Neuron (in vitro differentiated cells): ENCODE measurements at regions not wholly inside any gene's neighbourhood (a gene's known extent, or its start where the extent isn't known, plus 50 kb on each side); places are given as distances from the start of the nearest gene placed in this dataset.

ENCODE experiments used
- H2AFZ ChIP-seq: one replicate; pipeline ENCODE4 v1.6.1; 2013; ENCODE audit warnings: low read depth, mild to moderate bottlenecking, inconsistent platforms, low read length, moderate library complexity
- H3K27me3 ChIP-seq: one replicate; pipeline ENCODE4 v1.6.1; 2013; ENCODE audit warnings: low read length; ENCODE audit not compliant: insufficient read depth
- H3K36me3 ChIP-seq: one replicate; pipeline ENCODE4 v1.6.1; 2013; ENCODE audit warnings: low read length; ENCODE audit not compliant: insufficient read depth
- H3K4me1 ChIP-seq: one replicate; pipeline ENCODE4 v1.6.1; 2013; ENCODE audit warnings: low read length; ENCODE audit not compliant: insufficient read depth
- H3K4me3 ChIP-seq: 2 replicates; pipeline ENCODE4 v1.5.1; 2013; ENCODE audit warnings: mild to moderate bottlenecking, low read length, moderate library complexity
- H3K9me3 ChIP-seq: one replicate; pipeline ENCODE4 v1.6.1; 2013; ENCODE audit warnings: low read length

GRCh38 chr7:84823530-84823929 lies 363.3 kb downstream of the SEMA3D start:
- Histone ChIP-seq H3K27me3 (no peaks in the 10 kb centered on the region), H3K9me3 (no peaks in the 10 kb centered on the region), H2AFZ (no peak overlapping the region), H3K36me3 (no peaks in the 10 kb centered on the region), H3K4me1 (peaks cover 6% of the 10 kb centered on the region), H3K4me3 (no peak overlapping the region)

DNA sequence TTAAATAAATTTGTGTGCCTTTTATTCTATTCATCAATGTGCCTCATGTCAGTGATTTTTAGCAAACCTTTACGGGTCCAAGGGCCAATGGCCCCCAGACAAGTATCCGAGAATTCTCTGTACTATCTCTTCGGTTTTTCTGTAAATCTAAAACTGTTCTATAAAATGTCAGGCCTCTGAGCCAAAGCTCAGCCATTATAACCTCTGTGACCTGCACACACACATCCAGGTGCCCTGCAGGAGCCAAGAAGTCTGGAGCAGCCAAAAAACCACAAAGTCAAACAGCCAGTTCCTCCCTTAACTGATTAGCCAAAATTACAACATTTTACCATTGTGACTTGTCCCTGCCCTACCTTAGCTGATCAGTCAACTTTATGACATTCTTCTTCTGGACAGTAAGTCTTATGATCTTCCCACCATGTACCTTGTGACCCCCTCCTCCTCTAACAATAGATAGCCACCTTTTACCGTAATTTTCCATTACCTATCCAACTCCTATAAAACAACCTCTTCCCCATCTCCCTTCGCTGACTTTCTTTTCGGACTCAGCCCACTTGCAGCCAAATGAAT lies 363.8 kb downstream of the SEMA3D start:
- no peak overlapping the region for H2AFZ ChIP-seq
- H3K4me3 ChIP-seq: no peak overlapping the region
- H3K9me3 ChIP-seq: no peaks in the 10 kb centered on the region
- H3K27me3 ChIP-seq: no peaks in the 10 kb centered on the region
- H3K4me1 ChIP-seq: peaks cover 6% of the 10 kb centered on the region
- no peaks in the 10 kb centered on the region for H3K36me3 ChIP-seq

- H3K9me3 ChIP-seq: no peaks in the 10 kb centered on the region
- no peaks in the 10 kb centered on the region for H3K27me3 ChIP-seq
- H3K4me3 ChIP-seq: no peak overlapping the region
- peaks cover 6% of the 10 kb centered on the region for H3K4me1 ChIP-seq
- no peak overlapping the region for H2AFZ ChIP-seq
- H3K36me3 ChIP-seq: no peaks in the 10 kb centered on the region
Measured at GRCh38 chr7:84821671-84822534, 365.0 kb downstream of the SEMA3D start.

DNA sequence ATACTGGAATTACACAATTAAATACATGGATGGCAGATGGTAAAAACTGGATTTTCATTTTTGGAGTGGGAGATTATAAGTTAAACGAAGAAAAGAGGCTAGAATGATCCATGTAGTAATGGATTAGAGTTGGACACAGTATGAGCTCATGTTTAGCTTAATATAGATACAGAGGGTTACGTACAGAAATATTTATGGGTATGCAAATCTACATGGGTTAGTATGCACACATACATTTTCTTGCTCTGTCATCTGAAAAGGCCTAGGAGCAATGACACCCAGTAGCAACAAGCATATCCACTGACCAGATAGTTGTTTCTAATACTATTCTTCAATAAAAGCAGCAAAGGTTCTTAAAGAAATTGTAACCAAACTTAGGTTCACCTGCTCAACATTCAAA lies 366.4 kb downstream of the SEMA3D start:
- no peaks in the 10 kb centered on the region for H3K36me3 ChIP-seq
- no peaks in the 10 kb centered on the region for H3K9me3 ChIP-seq
- H2AFZ ChIP-seq: no peak overlapping the region
- no peak overlapping the region for H3K4me3 ChIP-seq
- peaks cover 6% of the 10 kb centered on the region for H3K4me1 ChIP-seq
- H3K27me3 ChIP-seq: no peaks in the 10 kb centered on the region

- no peaks in the 10 kb centered on the region for H3K36me3 ChIP-seq
- H3K4me3 ChIP-seq: no peak overlapping the region
- H3K9me3 ChIP-seq: no peaks in the 10 kb centered on the region
- H3K4me1 ChIP-seq: no peaks in the 10 kb centered on the region
- H2AFZ ChIP-seq: no peak overlapping the region
- H3K27me3 ChIP-seq: no peaks in the 10 kb centered on the region
Measured at GRCh38 chr7:84817016-84817415, 369.8 kb downstream of the SEMA3D start.

DNA sequence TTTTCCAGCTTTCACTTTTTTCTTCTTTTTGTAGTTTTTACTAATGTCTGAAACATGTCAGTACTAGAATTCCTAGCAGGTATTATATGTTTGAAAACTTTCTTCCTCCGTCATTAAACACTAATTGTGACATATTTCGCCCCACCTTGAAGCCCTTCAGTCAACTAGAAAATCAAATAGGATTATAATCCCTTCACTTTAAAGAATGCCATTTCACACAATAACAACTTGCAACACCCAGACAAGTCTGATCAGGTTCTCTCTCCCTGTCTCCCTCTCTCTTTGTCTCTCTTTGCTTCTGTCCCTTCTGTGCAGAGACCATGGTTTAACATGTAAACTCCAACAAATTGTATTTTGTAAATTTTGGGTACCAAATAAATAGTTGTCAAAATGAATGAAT lies 373.5 kb downstream of the SEMA3D start:
- H3K27me3 ChIP-seq: no peaks in the 10 kb centered on the region
- no peak overlapping the region for H3K4me3 ChIP-seq
- H3K9me3 ChIP-seq: no peaks in the 10 kb centered on the region
- no peak overlapping the region for H2AFZ ChIP-seq
- H3K36me3 ChIP-seq: no peaks in the 10 kb centered on the region
- H3K4me1 ChIP-seq: no peaks in the 10 kb centered on the region

DNA sequence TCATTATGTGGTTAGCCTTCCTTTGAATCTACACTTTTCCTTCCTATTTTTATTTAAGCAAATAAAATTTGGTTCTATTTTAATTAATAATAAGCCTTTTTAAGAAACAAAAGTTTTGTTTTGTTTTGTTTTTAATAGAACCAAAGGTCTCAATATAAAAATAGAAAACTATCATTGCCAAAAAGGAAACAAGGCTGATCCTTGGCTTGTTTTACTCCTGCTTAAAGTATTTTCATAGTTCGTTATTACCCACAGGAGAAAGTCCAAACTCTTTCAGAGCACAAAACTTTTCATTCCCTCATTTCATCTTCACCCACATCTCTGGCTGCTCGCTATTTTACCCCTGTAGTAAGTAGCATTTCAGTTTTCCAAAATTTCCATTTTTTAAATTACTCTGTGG lies 374.8 kb downstream of the SEMA3D start:
- Histone ChIP-seq H2AFZ (no peak overlapping the region), H3K4me3 (no peak overlapping the region), H3K9me3 (no peaks in the 10 kb centered on the region), H3K36me3 (no peaks in the 10 kb centered on the region), H3K27me3 (no peaks in the 10 kb centered on the region), H3K4me1 (no peaks in the 10 kb centered on the region)

DNA sequence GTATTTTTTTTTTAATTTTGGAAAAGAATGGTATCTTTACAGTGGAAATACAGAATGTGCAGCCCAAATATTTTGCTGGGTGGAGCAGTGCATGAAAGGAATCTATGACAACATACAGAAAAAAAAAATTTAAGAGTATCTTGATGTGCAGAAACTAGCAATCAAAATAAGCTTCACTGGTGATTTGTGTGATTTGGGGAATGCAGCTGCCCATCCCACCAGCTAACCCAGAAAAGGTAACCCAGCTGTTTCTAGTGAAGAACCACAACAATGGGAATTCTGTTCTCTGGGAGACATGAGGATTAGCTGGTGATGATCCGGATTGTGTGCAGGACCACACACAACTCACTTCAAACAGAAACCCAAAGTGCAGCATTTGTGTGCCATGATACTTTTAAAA lies 375.5 kb downstream of the SEMA3D start:
- Histone ChIP-seq H3K27me3 (no peaks in the 10 kb centered on the region), H3K9me3 (no peaks in the 10 kb centered on the region), H3K36me3 (no peaks in the 10 kb centered on the region), H3K4me3 (no peak overlapping the region), H3K4me1 (no peaks in the 10 kb centered on the region), H2AFZ (no peak overlapping the region)

DNA sequence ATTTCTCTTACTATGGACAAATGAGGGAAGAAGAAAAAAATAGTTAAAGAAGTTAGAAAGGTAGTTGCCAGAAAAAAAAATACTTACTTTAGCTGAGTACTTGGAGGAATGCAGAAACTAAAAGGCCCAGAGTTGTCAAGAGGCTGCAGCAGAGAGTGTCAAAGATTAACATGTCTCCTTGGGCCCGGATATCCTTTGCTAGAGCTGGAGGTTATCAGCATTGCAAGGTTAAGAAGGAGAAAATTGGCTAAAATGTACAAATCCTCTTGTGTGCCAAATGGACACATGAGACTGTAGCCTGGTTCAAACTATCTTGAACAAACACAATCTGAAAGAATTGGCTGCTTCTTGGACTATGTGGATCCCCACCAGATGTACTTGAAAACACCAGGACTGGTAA lies 377.0 kb downstream of the SEMA3D start:
- Histone ChIP-seq H3K9me3 (no peaks in the 10 kb centered on the region), H3K36me3 (no peaks in the 10 kb centered on the region), H3K27me3 (no peaks in the 10 kb centered on the region), H3K4me1 (no peaks in the 10 kb centered on the region), H2AFZ (no peak overlapping the region), H3K4me3 (no peak overlapping the region)

GRCh38 chr7:84803979-84804378 lies 382.9 kb downstream of the SEMA3D start:
- Histone ChIP-seq H3K36me3 (no peaks in the 10 kb centered on the region), H3K4me3 (no peak overlapping the region), H2AFZ (no peak overlapping the region), H3K27me3 (no peaks in the 10 kb centered on the region), H3K9me3 (no peaks in the 10 kb centered on the region), H3K4me1 (no peaks in the 10 kb centered on the region)

GRCh38 chr7:84801396-84801795 lies 385.5 kb downstream of the SEMA3D start:
- Histone ChIP-seq H3K36me3 (no peaks in the 10 kb centered on the region), H3K4me3 (no peak overlapping the region), H3K27me3 (no peaks in the 10 kb centered on the region), H3K4me1 (no peaks in the 10 kb centered on the region), H3K9me3 (peaks cover 2% of the 10 kb centered on the region), H2AFZ (no peak overlapping the region)

GRCh38 chr7:84800846-84801245 lies 386.0 kb downstream of the SEMA3D start:
- Histone ChIP-seq H3K27me3 (no peaks in the 10 kb centered on the region), H3K4me3 (no peak overlapping the region), H2AFZ (no peak overlapping the region), H3K9me3 (peaks cover 2% of the 10 kb centered on the region), H3K4me1 (no peaks in the 10 kb centered on the region), H3K36me3 (no peaks in the 10 kb centered on the region)

DNA sequence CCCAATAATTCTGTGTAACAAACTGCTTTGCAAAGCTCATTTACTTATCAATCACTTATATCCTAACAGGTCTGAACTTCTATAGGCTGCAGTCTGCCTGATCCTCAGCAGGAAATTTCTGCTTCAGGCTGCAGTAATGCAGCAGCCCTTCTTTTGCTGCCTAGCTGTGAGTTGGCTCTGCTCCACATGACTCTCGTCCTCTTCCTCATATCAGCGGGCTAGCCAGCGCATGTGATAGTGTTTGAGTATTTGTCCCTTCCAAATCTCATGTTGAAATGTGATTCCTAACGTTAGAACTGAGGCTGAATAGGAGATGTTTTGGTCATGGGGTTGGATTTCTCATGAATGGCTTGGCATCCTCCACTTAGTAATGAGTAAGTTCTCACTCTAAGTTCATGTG lies 387.8 kb downstream of the SEMA3D start:
- Histone ChIP-seq H3K4me3 (no peak overlapping the region), H3K36me3 (no peaks in the 10 kb centered on the region), H2AFZ (no peak overlapping the region), H3K4me1 (no peaks in the 10 kb centered on the region), H3K9me3 (peaks cover 2% of the 10 kb centered on the region), H3K27me3 (no peaks in the 10 kb centered on the region)
